ENCODE measurements at regions not wholly inside any gene's neighbourhood (a gene's known extent, or its start where the extent isn't known, plus 50 kb on each side); places are given as distances from the start of the nearest gene placed in this dataset.

DNA sequence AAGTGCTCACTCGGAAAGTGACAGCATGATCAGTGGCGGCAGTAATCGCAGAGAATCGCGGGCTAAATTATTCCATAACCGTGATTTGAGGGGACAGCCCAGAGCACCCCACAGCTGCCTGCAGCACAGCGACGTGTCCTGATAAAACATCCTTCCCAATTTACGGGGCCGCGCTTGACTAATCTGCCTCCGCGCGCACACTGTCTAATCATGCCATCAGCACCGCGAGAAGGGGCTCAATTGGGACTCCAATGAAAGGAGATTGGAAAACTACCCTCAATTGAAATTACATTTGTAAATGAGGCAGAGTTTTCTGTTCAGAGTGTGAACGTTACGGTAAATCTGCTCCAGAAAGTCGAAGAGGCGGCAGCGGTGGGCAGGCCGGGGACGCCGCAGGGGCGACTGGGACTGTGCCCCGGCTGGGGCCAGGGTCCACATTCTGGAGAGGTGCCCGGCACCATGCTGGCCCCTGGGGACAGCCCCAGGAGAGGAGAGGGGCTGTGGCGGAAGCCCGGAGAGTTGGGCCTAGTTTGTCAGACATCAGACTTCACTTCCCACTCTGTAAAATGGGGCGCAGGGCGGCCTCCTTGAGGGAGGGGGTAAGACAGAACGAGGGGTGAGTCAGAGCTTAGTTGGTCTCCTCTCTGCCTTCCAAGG, 107.7 kb downstream of the FAM53A start:
- intact Hi-C loops (cut with DNase I) = no loop called here
- DNase-seq = no peak
- H3K9me3 ChIP-seq (replicated peaks in 1 of 3) = no peaks in the 10 kb centered on the region
- no peaks in the 10 kb centered on the region for H3K36me3 ChIP-seq (replicated peaks in 1 of 2)
- H3K4me3 ChIP-seq = no peak overlapping the region
- 89 to 93% (median 91%) methylated on average over 31 to 32 of the region's 32 CpGs for WGBS, 4 donors
- peaks cover 0 to 7% of the 10 kb centered on the region in 2 donors for H3K4me1 ChIP-seq (replicated peaks in 1 of 2)
- H3K27me3 ChIP-seq = no peaks in the 10 kb centered on the region
- TF ChIP-seq, protein P1, sequence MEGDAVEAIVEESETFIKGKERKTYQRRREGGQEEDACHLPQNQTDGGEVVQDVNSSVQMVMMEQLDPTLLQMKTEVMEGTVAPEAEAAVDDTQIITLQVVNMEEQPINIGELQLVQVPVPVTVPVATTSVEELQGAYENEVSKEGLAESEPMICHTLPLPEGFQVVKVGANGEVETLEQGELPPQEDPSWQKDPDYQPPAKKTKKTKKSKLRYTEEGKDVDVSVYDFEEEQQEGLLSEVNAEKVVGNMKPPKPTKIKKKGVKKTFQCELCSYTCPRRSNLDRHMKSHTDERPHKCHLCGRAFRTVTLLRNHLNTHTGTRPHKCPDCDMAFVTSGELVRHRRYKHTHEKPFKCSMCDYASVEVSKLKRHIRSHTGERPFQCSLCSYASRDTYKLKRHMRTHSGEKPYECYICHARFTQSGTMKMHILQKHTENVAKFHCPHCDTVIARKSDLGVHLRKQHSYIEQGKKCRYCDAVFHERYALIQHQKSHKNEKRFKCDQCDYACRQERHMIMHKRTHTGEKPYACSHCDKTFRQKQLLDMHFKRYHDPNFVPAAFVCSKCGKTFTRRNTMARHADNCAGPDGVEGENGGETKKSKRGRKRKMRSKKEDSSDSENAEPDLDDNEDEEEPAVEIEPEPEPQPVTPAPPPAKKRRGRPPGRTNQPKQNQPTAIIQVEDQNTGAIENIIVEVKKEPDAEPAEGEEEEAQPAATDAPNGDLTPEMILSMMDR (IDR thresholded peaks at IDR 0.05) = no peak
- no peak for TF ChIP-seq POLR2A (IDR thresholded peaks at IDR 0.05)
- H3K27ac ChIP-seq = no peak overlapping the region

DNA sequence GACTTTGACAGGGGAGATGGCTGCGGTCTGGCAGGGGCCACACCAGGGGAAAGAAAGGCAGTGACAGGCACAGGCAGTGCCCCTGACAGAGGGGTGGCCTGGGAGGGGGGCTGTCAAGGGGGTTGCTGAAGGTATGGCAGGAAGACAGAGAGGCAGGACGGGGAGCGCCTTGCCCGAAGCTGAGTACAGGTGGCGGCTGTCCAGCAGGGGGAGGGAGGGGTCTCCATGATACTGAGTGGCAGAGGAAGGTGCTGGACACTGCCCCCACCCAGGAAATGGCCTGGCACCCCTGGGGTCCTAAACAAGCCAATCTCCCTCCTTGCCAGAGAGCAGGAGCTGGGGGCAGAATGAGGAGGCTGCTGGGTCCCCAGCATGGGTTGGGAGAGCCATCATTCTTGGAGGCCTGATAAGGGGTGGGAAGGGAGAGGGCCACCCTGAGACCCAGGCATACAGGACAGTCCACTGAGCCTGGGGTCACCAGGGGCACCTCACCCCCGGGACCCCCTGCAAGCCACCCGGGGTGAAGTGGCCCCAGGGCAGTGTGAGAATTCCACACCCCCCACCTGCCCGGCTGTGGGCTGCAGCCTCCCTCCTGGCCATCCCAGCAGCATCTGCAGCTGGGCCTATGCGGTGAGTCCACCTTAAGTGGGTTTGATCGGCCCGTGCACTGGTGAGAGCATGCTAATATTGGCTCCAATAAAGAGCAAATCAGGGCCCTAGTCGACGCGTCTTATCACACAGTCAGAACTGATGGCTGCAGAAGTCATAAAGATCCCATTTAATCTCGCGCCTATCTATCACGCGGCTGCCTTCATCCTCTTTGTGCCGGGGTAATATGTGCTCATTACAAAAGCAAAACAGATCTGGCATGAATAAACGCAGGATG, 108.5 kb downstream of the FAM53A start:
- H3K27me3 ChIP-seq = no peaks in the 10 kb centered on the region
- 80 to 86% (median 83%) methylated on average over 17 to 20 of the region's 20 CpGs for WGBS, 4 donors
- intact Hi-C loops (cut with DNase I) = no loop called here
- DNase-seq = no peak
- TF ChIP-seq POLR2A (IDR thresholded peaks at IDR 0.05) = no peak
- TF ChIP-seq, protein P1 (IDR thresholded peaks at IDR 0.05) = no peak
- no peaks in the 10 kb centered on the region for H3K9me3 ChIP-seq (replicated peaks in 1 of 3)
- no peak overlapping the region for H3K4me3 ChIP-seq
- H3K4me1 ChIP-seq (replicated peaks in 1 of 2) = peaks cover 0 to 7% of the 10 kb centered on the region in 2 donors
- H3K27ac ChIP-seq = no peak overlapping the region
- H3K36me3 ChIP-seq (replicated peaks in 1 of 2) = no peaks in the 10 kb centered on the region

DNA sequence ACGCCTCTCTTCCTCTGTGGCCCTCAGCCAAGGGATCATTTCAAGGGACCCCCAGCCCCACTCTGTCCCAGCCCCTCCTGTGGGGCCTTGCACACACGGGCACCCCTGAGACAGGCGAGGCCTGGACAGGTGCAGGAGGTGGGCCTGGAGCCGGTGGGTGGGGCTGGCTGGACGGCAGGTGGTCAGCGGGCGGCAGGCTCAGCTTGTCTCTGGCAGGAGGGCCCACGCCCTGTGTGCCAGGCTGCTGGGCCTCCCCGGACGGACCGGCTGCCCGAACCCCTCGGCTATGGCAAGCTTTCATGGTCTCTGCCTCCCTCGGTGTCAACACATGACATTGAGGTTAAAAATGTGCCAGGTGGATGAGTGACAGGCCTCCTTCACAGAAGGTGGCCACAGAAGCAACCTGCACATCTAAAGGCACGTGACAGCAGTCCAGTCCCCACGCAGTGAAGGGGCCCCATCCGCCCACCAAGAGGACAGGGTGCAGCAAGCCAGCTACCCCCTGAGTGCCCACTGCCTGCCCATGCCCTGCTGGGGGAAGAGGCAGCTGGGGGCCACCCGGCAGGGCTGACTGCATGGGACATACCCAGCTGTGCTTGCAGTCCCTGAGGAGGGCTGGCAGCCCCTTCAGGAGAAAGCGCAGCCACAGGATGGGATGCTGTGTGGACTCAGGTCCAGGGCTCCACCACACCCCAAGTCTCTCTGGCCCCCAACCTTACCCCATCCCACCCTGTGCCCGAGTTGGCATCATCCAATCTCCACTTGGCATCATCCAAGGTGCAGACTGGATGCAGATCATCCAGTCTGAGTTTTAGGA, 109.3 kb downstream of the FAM53A start:
- H3K27me3 ChIP-seq = no peaks in the 10 kb centered on the region
- intact Hi-C loops (cut with DNase I) = no loop called here
- H3K36me3 ChIP-seq (replicated peaks in 1 of 2) = no peaks in the 10 kb centered on the region
- TF ChIP-seq POLR2A (IDR thresholded peaks at IDR 0.05) = no peak
- TF ChIP-seq, protein P1 (IDR thresholded peaks at IDR 0.05) = no peak
- H3K27ac ChIP-seq = no peak overlapping the region
- H3K4me3 ChIP-seq = no peak overlapping the region
- H3K4me1 ChIP-seq (replicated peaks in 1 of 2) = peaks cover 0 to 5% of the 10 kb centered on the region in 2 donors
- DNase-seq = no peak
- no peaks in the 10 kb centered on the region for H3K9me3 ChIP-seq (replicated peaks in 1 of 3)
- 79 to 89% (median 83%) methylated on average over 8 to 20 of the region's 20 CpGs for WGBS, 4 donors
